ENCODE measurements at regions not wholly inside any gene's neighbourhood (a gene's known extent, or its start where the extent isn't known, plus 50 kb on each side); places are given as distances from the start of the nearest gene placed in this dataset.

GRCh38 chr2:198961547-198961946 lies 496.2 kb downstream of the SATB2 start:
- TF ChIP-seq POLR2A (IDR thresholded peaks at IDR 0.05): no peak
- Histone ChIP-seq H3K27ac (no peak overlapping the region), H3K36me3 (replicated peaks in 1 of 2) (no peaks in the 10 kb centered on the region), H3K27me3 (no peaks in the 10 kb centered on the region), H3K4me3 (no peak overlapping the region), H3K9me3 (replicated peaks in 1 of 3) (no peaks in the 10 kb centered on the region), H3K4me1 (replicated peaks in 1 of 2) (no peaks in the 10 kb centered on the region)
- DNase-seq: no peak
- intact Hi-C loops (cut with DNase I): no loop called here

GRCh38 chr2:198957181-198957580 lies 500.6 kb downstream of the SATB2 start:
- DNase-seq: no peak
- no peaks in the 10 kb centered on the region for H3K27me3 ChIP-seq
- H3K4me3 ChIP-seq: no peak overlapping the region
- H3K9me3 ChIP-seq (replicated peaks in 1 of 3): no peaks in the 10 kb centered on the region
- no peaks in the 10 kb centered on the region for H3K36me3 ChIP-seq (replicated peaks in 1 of 2)
- no peak overlapping the region for H3K27ac ChIP-seq
- H3K4me1 ChIP-seq (replicated peaks in 1 of 2): no peaks in the 10 kb centered on the region
- 71 to 91% (median 88%) methylated on average over 1 of the region's 1 CpG for WGBS, 4 donors
- intact Hi-C loops (cut with DNase I): no loop called here
- TF ChIP-seq POLR2A (IDR thresholded peaks at IDR 0.05) (no peak), CTCF (IDR thresholded peaks at IDR 0.05) (no peak)

GRCh38 chr2:198953328-198953727 lies 504.4 kb downstream of the SATB2 start:
- intact Hi-C loops (cut with DNase I): no loop called here
- no peaks in the 10 kb centered on the region for H3K36me3 ChIP-seq (replicated peaks in 1 of 2)
- no peak overlapping the region for H3K4me3 ChIP-seq
- no peak overlapping the region for H3K27ac ChIP-seq
- no peaks in the 10 kb centered on the region for H3K27me3 ChIP-seq
- no peaks in the 10 kb centered on the region for H3K9me3 ChIP-seq (replicated peaks in 1 of 3)
- DNase-seq: no peak
- H3K4me1 ChIP-seq (replicated peaks in 1 of 2): no peaks in the 10 kb centered on the region
- TF ChIP-seq CTCF (IDR thresholded peaks at IDR 0.05) (no peak), POLR2A (IDR thresholded peaks at IDR 0.05) (no peak)

GRCh38 chr2:198950803-198951202 lies 506.9 kb downstream of the SATB2 start:
- no peak overlapping the region for H3K4me3 ChIP-seq
- no peaks in the 10 kb centered on the region for H3K36me3 ChIP-seq (replicated peaks in 1 of 2)
- H3K9me3 ChIP-seq (replicated peaks in 1 of 3): no peaks in the 10 kb centered on the region
- no peaks in the 10 kb centered on the region for H3K4me1 ChIP-seq (replicated peaks in 1 of 2)
- no peak overlapping the region for H3K27ac ChIP-seq
- H3K27me3 ChIP-seq: no peaks in the 10 kb centered on the region
- no peak for DNase-seq
- TF ChIP-seq POLR2A (IDR thresholded peaks at IDR 0.05) (no peak), CTCF (IDR thresholded peaks at IDR 0.05) (no peak)
- intact Hi-C loops (cut with DNase I): no loop called here

- 58 to 68% (median 65%) methylated on average over 3 of the region's 3 CpGs for WGBS, 4 donors
Observed at GRCh38 chr2:198945496-198945895, 512.2 kb downstream of the SATB2 start.

More at GRCh38 chr2:198945496-198945895, 512.2 kb downstream of the SATB2 start:
- Histone ChIP-seq H3K27me3 (no peaks in the 10 kb centered on the region), H3K27ac (no peak overlapping the region), H3K4me1 (replicated peaks in 1 of 2) (no peaks in the 10 kb centered on the region), H3K9me3 (replicated peaks in 1 of 3) (no peaks in the 10 kb centered on the region), H3K36me3 (replicated peaks in 1 of 2) (no peaks in the 10 kb centered on the region), H3K4me3 (no peak overlapping the region)
- intact Hi-C loops (cut with DNase I): no loop called here
- TF ChIP-seq POLR2A (IDR thresholded peaks at IDR 0.05): no peak
- no peak for TF ChIP-seq CTCF (IDR thresholded peaks at IDR 0.05)
- DNase-seq: no peak
